MM.1S (cell line): ENCODE measurements at regions not wholly inside any gene's neighbourhood (a gene's known extent, or its start where the extent isn't known, plus 50 kb on each side); places are given as distances from the start of the nearest gene placed in this dataset.

Experiments used
- EZH2 ChIP-seq: fragments of 300-600 bp; sonication (generic); optimal IDR thresholded peaks from 2 replicates; pipeline ENCODE3; 2017; ENCODE audit warnings: low read depth, mild to moderate bottlenecking, antibody characterized with exemption, low read length, mixed read lengths
- EZH2phosphoT487 ChIP-seq: fragments of 300-600 bp; sonication (generic); IDR thresholded peaks from 2 replicates; pipeline ENCODE4 v1.6.1; 2018; ENCODE audit warnings: antibody characterized with exemption, low read length
- TF ChIP-seq, protein P1 (sequence below): fragments of 300-600 bp; sonication (generic); IDR thresholded peaks from 2 replicates; pipeline ENCODE4 v1.5.1; 2016; ENCODE audit warnings: antibody characterized with exemption, low read length, mixed read lengths

DNA sequence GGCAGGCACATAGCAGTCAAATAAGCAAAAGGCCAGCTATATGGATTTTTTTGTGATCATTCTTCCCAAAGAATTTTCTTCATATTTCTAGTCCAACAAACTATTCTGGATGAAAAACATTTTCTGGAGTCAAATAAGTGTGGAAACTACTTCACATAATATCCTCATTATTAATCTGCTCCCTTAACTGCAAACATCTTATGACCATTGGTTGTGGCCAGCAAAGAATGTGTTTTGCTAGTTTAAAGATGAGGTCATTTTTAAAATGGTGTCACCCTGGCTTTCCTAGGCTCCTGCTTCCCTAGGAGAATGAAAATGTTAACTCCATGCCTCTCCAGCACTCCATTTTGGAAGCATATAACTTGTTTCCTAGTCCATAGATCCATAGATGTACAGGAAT, 118.8 kb downstream of the SST start:
- TF ChIP-seq, protein P1, sequence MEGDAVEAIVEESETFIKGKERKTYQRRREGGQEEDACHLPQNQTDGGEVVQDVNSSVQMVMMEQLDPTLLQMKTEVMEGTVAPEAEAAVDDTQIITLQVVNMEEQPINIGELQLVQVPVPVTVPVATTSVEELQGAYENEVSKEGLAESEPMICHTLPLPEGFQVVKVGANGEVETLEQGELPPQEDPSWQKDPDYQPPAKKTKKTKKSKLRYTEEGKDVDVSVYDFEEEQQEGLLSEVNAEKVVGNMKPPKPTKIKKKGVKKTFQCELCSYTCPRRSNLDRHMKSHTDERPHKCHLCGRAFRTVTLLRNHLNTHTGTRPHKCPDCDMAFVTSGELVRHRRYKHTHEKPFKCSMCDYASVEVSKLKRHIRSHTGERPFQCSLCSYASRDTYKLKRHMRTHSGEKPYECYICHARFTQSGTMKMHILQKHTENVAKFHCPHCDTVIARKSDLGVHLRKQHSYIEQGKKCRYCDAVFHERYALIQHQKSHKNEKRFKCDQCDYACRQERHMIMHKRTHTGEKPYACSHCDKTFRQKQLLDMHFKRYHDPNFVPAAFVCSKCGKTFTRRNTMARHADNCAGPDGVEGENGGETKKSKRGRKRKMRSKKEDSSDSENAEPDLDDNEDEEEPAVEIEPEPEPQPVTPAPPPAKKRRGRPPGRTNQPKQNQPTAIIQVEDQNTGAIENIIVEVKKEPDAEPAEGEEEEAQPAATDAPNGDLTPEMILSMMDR, result no peak
- no peak for TF ChIP-seq EZH2phosphoT487
- TF ChIP-seq EZH2, result no peak
